Caco-2 (cell line): ENCODE measurements at regions not wholly inside any gene's neighbourhood (a gene's known extent, or its start where the extent isn't known, plus 50 kb on each side); places are given as distances from the start of the nearest gene placed in this dataset.

ENCODE experiments used
- BruUV-seq: library from RNA; stranded (reverse); fragments of 400-500 nt; replicated peaks from 2 replicates; lab custom pipeline; 2021; lab: Mats Ljungman, UMichigan
- CTCF ChIA-PET: fragments of 300-600 bp; sonication (Branson Sonifier 250); formaldehyde crosslinking; loops from one replicate; lab custom pipeline; 2022; ENCODE audit warnings: antibody characterized with exemption; lab: Charles Lee
- POLR2A ChIA-PET: fragments of 300-600 bp; sonication (Branson Sonifier 250); formaldehyde crosslinking; loops from one replicate; lab custom pipeline; 2022; ENCODE audit warnings: antibody characterized with exemption; lab: Charles Lee
- DNase-seq, 2 experiments: peaks; one replicate each; pipeline versions ENCODE4 v3.0.0 to v3.0.0-alpha.2; 2020 to 2022
- H3K27me3 ChIP-seq: replicated peaks from 2 replicates; pipeline ENCODE4 v1.6.0; 2011; ENCODE audit warnings: low read length; ENCODE audit not compliant: control insufficient read depth, insufficient read depth
- H3K36me3 ChIP-seq: 2 replicates; pipeline ENCODE4 v1.5.1; 2011; ENCODE audit warnings: low read length; ENCODE audit not compliant: control insufficient read depth, insufficient read depth
- H3K4me1 ChIP-seq: fragments of 250-450 bp; sonication (Bioruptor Pico); 2 replicates; pipeline ENCODE4 v1.5.1; 2020; ENCODE audit warnings: mild to moderate bottlenecking
- H3K4me3 ChIP-seq: 2 replicates; pipeline ENCODE4 v1.5.1; 2011; ENCODE audit warnings: low read depth, mild to moderate bottlenecking, control low read depth, low read length
- H3K9me3 ChIP-seq: fragments of 250-450 bp; sonication (Bioruptor Pico); 2 replicates; pipeline ENCODE4 v1.5.1; 2020; ENCODE audit warnings: mild to moderate bottlenecking, moderate library complexity
- H3K27ac Mint-ChIP-seq: one replicate; pipeline ENCODE4 v1.8.0; 2022; ENCODE audit warnings: mixed read lengths; ENCODE audit not compliant: unreplicated experiment
- H3K27me3 Mint-ChIP-seq: one replicate; pipeline ENCODE4 v1.8.0; 2022; ENCODE audit warnings: mixed read lengths; ENCODE audit not compliant: insufficient read depth, unreplicated experiment
- H3K36me3 Mint-ChIP-seq: one replicate; pipeline ENCODE4 v1.8.0; 2022; ENCODE audit warnings: mild to moderate bottlenecking, mixed read lengths; ENCODE audit not compliant: insufficient read depth, unreplicated experiment
- H3K4me1 Mint-ChIP-seq: one replicate; pipeline ENCODE4 v1.8.0; 2022; ENCODE audit warnings: low read depth, mixed read lengths; ENCODE audit not compliant: unreplicated experiment
- H3K4me3 Mint-ChIP-seq: one replicate; pipeline ENCODE4 v1.8.0; 2022; ENCODE audit warnings: mild to moderate bottlenecking, moderate library complexity, mixed read lengths; ENCODE audit not compliant: unreplicated experiment
- H3K9me3 Mint-ChIP-seq: one replicate; pipeline ENCODE4 v1.8.0; 2022; ENCODE audit warnings: mixed read lengths; ENCODE audit not compliant: unreplicated experiment
- intact Hi-C: fragments of 100-400 bp; cut with micrococcal nuclease; formaldehyde crosslinking; loops from one replicate; pipeline ENCODE4 v1.10.0; 2022; ENCODE audit not compliant: unreplicated experiment
- TF ChIP-seq, protein P1 (sequence below), 2 experiments: fragments of 200-600 bp in 1 of 2; IDR thresholded peaks; 1 replicate in 1 of 2; 2 replicates in 1 of 2; pipeline versions ENCODE4 v1.5.1 to v1.8.0; 2011 to 2022; ENCODE audit warnings: antibody characterized with exemption in 1 of 2, control low read depth in 1 of 2, inconsistent platforms in 1 of 2, low read depth in 1 of 2, low read length in 1 of 2, mild to moderate bottlenecking in 1 of 2, moderate library complexity in 1 of 2; ENCODE audit not compliant: insufficient read depth in 1 of 2, severe bottlenecking in 1 of 2, unreplicated experiment in 1 of 2

- Mint-ChIP-seq H3K27ac (no peak overlapping the region), H3K4me3 (no peak overlapping the region), H3K27me3 (no peaks in the 10 kb centered on the region), H3K36me3 (no peaks in the 10 kb centered on the region), H3K4me1 (no peaks in the 10 kb centered on the region), H3K9me3 (peaks cover 6% of the 10 kb centered on the region)
- TF ChIP-seq, protein P1, sequence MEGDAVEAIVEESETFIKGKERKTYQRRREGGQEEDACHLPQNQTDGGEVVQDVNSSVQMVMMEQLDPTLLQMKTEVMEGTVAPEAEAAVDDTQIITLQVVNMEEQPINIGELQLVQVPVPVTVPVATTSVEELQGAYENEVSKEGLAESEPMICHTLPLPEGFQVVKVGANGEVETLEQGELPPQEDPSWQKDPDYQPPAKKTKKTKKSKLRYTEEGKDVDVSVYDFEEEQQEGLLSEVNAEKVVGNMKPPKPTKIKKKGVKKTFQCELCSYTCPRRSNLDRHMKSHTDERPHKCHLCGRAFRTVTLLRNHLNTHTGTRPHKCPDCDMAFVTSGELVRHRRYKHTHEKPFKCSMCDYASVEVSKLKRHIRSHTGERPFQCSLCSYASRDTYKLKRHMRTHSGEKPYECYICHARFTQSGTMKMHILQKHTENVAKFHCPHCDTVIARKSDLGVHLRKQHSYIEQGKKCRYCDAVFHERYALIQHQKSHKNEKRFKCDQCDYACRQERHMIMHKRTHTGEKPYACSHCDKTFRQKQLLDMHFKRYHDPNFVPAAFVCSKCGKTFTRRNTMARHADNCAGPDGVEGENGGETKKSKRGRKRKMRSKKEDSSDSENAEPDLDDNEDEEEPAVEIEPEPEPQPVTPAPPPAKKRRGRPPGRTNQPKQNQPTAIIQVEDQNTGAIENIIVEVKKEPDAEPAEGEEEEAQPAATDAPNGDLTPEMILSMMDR (IDR thresholded peaks at IDR 0.05; ENCODE audit: insufficient read depth in 1 of 2, low read depth in 1 of 2, low read length in 1 of 2, severe bottlenecking in 1 of 2, unreplicated experiment in 1 of 2): no peak
- Histone ChIP-seq H3K36me3 (no peaks in the 10 kb centered on the region), H3K4me3 (no peak overlapping the region), H3K4me1 (no peaks in the 10 kb centered on the region), H3K9me3 (no peaks in the 10 kb centered on the region), H3K27me3 (no peaks in the 10 kb centered on the region)
- no TSS peak for BruUV-seq
- ChIA-PET CTCF (no interaction called here), POLR2A (no interaction called here)
- no peak for DNase-seq
- intact Hi-C loops: no loop called here
Measured at GRCh38 chr2:125959047-125959446, 696.9 kb upstream of the GYPC start.

DNA sequence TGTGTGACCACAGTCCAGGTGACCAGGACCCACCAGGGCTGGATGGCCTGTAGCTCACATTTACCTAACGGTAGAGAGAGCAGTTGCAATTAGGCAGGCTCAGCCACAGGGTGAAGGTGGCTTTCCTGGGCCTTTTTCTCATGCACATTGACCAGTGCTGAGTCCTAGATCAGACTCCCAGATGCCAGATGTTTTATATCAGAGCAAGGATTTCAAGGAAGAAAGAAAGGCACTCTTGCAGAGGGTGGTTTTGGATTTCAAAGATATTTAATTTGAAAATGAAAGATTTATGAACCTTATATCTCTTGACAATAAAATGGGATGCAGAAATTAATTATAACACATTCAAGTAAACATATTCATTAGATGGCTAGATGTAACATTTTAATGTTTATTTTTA, 694.2 kb upstream of the GYPC start:
- H3K9me3 Mint-ChIP-seq: no peaks in the 10 kb centered on the region
- H3K36me3 Mint-ChIP-seq: no peaks in the 10 kb centered on the region
- no peaks in the 10 kb centered on the region for H3K27me3 Mint-ChIP-seq
- intact Hi-C loops: no loop called here
- no peak overlapping the region for H3K4me3 ChIP-seq
- ChIA-PET POLR2A (no interaction called here), CTCF (no interaction called here)
- no TSS peak for BruUV-seq
- no peak overlapping the region for H3K4me3 Mint-ChIP-seq
- no peaks in the 10 kb centered on the region for H3K27me3 ChIP-seq
- no peak for DNase-seq
- H3K4me1 ChIP-seq: no peaks in the 10 kb centered on the region
- H3K9me3 ChIP-seq: no peaks in the 10 kb centered on the region
- no peaks in the 10 kb centered on the region for H3K36me3 ChIP-seq
- TF ChIP-seq, protein P1 (IDR thresholded peaks at IDR 0.05; ENCODE audit: insufficient read depth in 1 of 2, low read depth in 1 of 2, low read length in 1 of 2, severe bottlenecking in 1 of 2, unreplicated experiment in 1 of 2): no peak
- H3K4me1 Mint-ChIP-seq: no peaks in the 10 kb centered on the region
- no peak overlapping the region for H3K27ac Mint-ChIP-seq

DNA sequence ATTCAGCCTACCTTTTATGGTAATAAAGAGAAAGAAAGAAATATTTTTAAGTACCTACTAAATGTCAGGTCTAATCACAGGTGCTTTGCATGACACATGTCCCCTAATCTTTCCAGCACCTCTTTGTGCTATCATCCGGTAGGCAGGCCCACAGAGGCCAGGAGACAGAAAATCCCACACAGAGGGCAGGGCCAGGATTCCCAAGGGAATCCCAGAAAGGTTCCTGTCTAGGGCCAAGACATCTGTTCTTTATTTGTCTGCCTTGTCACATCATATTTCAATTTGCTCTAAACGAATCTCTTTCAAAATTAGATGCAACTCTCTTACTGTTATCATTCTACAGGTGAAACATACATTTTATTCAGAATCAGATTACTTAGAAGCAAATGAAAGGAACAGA, 676.1 kb upstream of the GYPC start:
- no TSS peak for BruUV-seq
- intact Hi-C loops: no loop called here
- Mint-ChIP-seq H3K4me3 (no peak overlapping the region), H3K4me1 (no peaks in the 10 kb centered on the region), H3K27ac (no peak overlapping the region), H3K27me3 (peaks cover 6% of the 10 kb centered on the region), H3K36me3 (no peaks in the 10 kb centered on the region), H3K9me3 (no peaks in the 10 kb centered on the region)
- H3K9me3 ChIP-seq: no peaks in the 10 kb centered on the region
- H3K4me1 ChIP-seq: no peaks in the 10 kb centered on the region
- H3K4me3 ChIP-seq: no peak overlapping the region
- H3K27me3 ChIP-seq: no peaks in the 10 kb centered on the region
- DNase-seq: no peak
- CTCF ChIA-PET: no interaction called here
- POLR2A ChIA-PET: no interaction called here
- no peaks in the 10 kb centered on the region for H3K36me3 ChIP-seq
- TF ChIP-seq, protein P1 (IDR thresholded peaks at IDR 0.05; ENCODE audit: insufficient read depth in 1 of 2, low read depth in 1 of 2, low read length in 1 of 2, severe bottlenecking in 1 of 2, unreplicated experiment in 1 of 2): no peak
